Nucleus accumbens (tissue), 56 donors: ENCODE measurements at regions not wholly inside any gene's neighbourhood (a gene's known extent, or its start where the extent isn't known, plus 50 kb on each side); places are given as distances from the start of the nearest gene placed in this dataset.
"Not testable (repeated sequence)": the region's sequence is repeated elsewhere in the genome, so short reads cannot be mapped to it uniquely, and the experiment has no call there.

Source experiments
- DNase-seq, 56 donors: peaks; one replicate each; lab custom pipeline; 2025; lab: John Stamatoyannopoulos, UW

- DNase-seq: no peak
Measured at GRCh38 chr4:125573368-125573767, 258.6 kb downstream of the FAT4 start.

DNA sequence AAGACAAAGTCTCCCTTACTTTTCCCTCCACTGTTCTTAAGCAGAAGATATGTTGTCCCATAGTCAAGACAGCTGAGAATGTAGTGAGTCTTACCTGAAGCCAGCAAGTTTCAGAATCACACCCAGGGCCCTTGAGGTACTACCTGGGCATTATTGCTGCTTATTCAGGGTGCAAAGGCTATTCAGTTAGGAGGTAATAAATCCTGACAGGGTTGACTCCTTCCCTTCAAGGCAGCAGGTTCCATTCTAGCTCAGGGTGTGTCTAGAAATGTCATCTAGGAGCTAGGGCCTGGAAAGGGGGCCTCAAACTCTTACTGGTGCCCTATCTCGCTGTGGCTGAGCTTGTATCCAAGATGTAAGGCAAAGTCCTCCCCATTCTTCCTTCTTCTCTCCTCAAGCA is 259.0 kb downstream of the FAT4 start:
- DNase-seq: no peak

DNA sequence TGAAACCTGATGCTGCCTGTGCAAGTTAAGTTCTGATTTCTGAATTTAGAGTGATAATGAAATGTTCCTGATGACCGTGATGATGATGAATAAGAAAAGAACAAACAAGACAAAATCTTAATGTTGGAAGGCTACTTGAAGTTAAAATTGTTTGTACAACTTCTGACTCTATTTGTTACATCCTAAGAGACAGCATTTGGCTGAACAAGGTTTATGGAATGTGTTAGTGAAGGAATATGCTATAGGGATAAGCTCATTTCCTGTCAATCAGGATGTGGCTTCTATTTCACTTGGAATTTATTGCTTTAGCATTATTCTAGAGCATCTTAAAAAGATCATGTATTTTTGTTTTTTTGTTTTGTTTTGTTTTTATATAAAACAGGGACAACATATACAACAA is 267.5 kb downstream of the FAT4 start:
- no peak for DNase-seq

- no peak for DNase-seq
Measured at GRCh38 chr4:125590158-125590557, 275.4 kb downstream of the FAT4 start.

DNA sequence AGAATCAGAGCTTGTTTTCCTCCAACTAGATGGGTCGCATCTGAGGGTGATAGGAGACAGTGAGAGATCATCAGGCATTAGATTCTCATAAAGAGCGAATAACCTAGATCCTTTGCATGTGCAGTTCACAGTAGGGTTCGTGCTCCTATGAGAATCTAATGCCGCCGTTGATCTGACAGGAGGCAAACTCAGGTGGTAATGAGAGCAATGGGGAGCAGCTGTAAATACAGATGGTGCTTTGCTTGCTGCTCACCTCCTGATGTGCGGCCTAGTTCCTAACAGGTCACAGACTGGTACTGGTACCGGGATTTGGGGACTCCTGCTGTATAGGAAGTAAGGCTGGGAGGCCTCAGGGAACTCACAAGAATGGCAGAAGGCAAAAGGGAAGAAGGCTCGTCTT is 276.5 kb downstream of the FAT4 start:
- DNase-seq: no peak

DNA sequence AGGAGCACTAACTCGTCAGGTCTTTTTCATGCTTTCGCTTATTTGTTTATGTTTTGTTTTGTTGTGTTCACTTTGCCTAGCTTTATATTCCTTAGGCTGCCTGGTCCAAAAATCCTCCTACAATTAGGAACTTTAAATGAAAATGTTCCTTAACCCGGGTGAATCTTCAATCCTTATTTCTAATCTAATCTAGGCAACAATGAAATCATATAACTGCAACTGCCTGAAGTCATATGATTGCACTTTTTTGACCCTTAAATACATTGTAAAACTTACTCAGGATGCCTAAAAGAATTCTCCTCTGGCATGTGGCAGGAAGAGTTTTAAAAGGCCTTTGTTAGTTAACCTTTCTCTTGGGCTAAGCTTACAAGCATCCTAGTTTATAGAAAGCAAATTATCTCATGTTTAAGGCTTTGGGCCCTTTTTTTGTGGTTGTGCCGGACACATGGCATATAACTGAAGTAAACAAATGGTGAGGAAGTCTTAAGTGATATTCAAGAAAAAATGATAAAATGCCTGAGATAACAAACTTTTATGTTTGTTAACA is 279.4 kb downstream of the FAT4 start:
- DNase-seq: no peak

DNA sequence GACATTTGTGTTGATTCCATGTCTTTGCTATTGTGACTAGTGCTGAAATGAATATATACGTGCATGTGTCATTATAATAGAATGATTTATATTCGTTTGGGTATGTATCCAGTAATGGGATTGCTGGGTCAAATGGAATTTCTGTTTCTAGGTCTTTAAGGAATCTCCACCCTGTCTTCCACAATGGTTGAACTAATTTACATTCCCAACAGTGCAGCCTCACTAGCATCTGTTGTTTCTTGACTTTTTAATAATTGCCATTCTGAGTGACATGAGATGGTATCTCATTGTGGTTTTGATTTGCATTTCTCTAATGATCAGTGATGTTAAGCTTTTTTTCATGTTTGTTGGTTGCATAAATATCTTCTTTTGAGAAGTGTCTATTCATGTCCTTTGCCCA is 291.2 kb downstream of the FAT4 start:
- DNase-seq: not testable (repeated sequence)

DNA sequence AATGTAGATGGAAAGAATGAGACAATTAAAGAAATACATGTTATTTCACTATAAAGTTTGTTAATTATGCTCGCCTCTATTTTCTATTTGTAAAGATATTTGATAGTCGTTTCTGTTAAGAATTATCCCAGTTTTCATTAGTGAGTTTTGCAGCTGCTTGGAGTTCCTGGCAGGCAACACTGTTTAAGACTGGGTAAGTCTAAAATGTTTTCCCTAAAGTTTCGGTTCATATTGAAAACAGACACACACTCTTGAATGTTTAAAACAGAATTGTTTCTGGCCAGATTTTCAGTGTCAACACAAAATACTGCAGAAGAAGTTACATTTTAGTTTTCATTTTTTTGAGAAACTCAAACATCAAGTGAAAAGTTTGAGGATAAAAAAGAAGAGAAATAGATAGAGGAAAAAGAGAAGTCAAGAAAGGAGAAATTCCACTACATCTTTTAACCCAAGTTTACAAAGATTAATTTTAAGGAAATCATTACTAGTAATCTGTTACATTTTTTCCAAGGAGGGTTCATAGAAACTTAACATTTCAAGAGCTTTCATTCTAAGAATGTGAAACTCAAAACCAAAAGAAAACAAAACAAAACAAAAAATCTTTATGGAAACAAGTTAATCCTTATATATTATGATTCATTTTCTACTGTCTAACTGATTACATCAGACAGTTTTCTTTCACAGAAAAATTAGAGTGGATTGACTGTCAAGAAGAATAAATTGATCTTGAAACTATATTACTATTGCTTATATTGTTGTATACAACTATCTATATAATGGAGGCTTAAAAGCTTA is 305.5 kb downstream of the FAT4 start:
- no peak for DNase-seq

- DNase-seq: no peak
Measured at GRCh38 chr4:125624951-125625350, 310.2 kb downstream of the FAT4 start.

DNA sequence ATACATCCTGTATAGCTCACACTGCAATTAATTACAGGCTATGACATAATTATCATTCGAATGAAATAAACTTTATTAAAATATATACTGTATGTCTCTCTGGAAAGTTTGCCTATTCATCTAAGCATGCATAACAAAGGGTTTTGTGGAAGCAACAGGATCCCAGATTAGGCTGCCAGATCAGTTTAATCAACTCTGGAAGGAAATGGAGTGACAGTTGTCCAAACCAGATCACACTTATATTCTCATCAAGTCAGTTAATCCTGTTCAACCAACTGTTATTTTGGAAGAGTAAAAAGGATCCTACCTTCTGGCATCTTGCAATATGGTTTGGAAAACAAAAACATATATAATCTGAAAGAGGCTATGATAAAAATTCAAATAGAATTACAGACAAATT is 312.2 kb downstream of the FAT4 start:
- DNase-seq: no peak

DNA sequence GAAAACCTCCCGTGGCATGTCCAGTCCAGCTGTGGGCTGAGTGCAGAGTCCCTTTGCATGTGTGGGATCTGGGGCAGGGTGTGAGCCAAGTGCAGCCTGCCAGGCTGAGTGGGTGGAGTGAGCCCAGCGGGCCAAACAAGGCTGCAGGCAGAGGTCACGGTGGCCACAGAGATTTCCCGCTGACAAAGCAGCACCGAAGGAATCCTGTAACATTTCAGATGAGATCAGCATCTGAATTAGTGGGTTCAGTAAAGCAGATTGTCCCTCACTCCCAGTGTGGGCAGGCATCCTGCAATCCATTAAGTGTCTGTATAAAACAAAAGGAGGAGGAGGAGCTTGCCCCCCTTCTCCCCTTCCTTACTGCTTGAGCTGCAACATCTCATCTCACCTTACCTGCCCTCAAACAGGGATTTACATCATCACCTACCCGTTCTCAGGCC is 324.4 kb downstream of the FAT4 start:
- no peak for DNase-seq

DNA sequence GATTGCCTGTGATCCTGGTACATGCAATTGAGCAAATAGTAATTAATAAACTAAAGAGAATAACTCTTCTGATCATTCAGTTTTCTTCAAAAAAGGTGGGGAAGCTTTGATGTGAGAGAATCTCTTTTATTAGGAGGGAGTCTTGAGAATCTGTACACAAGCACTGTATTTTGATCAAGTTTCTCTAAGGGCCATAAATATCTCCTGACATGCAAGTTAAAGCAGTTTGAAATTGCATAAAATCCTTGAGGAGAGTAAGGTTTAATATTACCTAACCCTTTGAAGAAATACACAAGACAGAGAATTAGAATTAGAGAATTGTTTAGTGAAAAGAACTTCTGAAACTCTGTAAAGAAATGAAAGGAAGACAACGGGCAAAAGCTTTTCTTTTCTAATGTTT is 326.9 kb downstream of the FAT4 start:
- no peak for DNase-seq

- no peak for DNase-seq
Measured at GRCh38 chr4:125642645-125643044, 327.9 kb downstream of the FAT4 start.

GRCh38 chr4:125649452-125649851 is 334.7 kb downstream of the FAT4 start:
- no peak for DNase-seq

GRCh38 chr4:125650557-125650956 is 335.8 kb downstream of the FAT4 start:
- no peak for DNase-seq

DNA sequence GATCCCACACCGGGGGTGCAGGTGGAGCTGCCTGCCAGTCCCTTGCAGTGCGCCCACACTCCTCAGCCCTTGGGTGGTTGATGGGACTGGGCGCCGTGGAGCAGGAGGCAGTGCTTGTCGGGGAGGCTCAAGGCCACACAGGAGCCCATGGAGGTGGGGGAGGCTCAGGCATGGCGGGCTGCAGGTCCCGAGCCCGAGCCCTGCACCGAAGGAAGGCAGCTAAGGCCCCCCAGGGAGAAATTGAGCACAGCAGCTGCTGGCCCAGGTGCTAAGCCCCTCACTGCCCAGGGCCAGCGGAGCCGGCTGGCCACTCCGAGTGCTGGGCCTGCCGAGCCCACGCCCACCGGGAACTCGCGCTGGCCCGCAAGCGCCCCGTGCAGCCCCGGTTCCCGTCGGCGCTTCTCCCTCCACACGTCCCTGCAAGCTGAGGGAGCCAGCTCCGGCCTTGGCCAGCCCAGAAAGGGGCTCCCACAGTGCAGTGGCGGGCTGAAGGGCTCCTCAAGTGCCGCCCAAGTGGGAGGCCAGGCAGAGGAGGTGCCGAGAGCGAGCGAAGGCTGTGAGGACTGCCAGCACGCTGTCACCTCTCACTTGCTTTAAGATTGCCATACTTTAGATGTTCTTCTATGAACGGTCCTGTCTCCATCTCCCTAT is 337.1 kb downstream of the FAT4 start:
- not testable (repeated sequence) for DNase-seq

- no peak for DNase-seq
Measured at GRCh38 chr4:125658773-125659172, 344.0 kb downstream of the FAT4 start.

DNA sequence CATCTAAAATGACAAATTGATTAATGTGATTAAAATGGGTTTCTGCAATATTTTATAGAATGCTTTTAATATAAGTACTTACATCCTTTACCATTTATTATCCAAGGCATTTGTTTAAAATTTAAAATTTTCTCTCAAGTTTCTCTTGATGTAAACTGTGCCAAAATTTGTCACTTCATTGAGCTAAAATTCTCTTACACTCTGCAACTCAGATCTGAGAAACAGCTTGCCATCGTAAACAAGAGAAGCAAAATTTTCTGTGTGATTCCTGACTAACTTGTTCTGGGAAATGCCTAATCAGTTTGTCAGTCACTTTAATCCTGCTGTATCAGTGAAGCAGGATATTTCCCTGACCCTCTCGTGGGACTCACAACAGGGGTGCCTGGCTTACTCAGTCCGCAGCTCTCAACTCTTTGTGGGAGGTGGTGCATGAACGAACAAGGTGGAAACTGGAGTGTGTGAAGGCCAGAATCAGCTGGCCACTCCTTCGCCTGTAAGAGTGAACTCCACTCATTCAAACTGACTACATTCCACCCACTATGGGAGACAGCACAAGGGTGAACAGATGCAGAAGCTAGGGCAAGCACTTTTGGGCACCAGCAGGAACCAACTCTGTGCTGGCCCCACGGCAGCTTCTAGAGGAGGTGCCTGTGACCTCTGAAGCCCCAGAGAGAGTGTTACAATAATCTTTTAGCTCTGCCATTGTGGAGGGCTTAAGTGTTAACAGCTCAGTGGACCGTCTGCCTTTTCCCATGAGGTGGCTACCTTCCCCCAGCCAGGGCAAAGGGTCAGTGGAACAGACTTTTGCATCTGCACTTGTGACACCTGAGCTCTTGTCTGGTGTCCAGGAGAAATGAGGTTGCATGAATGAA is 349.4 kb downstream of the FAT4 start:
- DNase-seq: no peak

DNA sequence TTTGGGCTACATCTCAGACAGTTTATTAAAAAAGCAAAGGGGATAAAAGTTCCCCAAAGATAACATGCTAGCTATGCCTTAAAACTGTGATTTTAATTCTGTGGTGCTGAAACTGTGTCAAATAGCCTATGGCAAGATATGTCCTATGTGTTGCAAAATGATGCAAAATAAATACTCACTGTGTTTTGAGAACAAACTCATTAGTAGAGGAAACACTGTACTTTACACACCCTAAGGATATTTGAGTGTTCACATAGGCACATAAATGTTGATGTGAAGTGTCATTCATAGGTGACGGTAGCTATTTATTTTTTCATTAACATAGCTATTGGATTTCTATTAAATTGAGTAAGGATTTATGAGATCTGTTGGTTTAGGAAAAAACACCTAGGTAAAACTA is 351.9 kb downstream of the FAT4 start:
- no peak for DNase-seq

DNA sequence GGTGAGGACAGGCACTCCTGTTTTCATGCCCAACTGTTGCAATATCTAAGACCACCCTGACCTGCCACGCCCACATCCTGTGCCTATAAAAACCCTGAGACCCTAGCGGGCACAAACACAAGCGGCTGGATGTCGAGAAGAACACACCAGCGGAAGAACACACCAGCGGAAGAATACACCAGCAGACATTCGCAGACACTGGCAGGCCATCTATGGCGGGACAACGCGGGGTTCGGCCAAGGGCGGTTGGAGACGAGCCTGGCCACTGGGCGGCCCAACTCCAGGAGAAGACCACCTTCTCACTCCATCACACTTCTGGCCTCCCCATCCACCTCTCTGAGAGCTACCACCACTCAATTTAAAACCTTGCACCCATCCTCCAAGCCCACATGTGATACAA is 361.4 kb downstream of the FAT4 start:
- no peak for DNase-seq

- no peak for DNase-seq
Measured at GRCh38 chr4:125676583-125676982, 361.8 kb downstream of the FAT4 start.
